GM23248 (cell line): ENCODE measurements at regions not wholly inside any gene's neighbourhood (a gene's known extent, or its start where the extent isn't known, plus 50 kb on each side); places are given as distances from the start of the nearest gene placed in this dataset.

ENCODE experiments used
- EZH2 ChIP-seq: fragments of 200-600 bp; sonication (generic); IDR thresholded peaks from 2 replicates; pipeline ENCODE4 v1.6.1; 2018; ENCODE audit warnings: antibody characterized with exemption, mild to moderate bottlenecking; ENCODE audit not compliant: insufficient read depth, poor library complexity, severe bottlenecking
- EZH2phosphoT487 ChIP-seq: fragments of 200-600 bp; sonication (generic); IDR thresholded peaks from 2 replicates; pipeline ENCODE4 v1.6.1; 2018; ENCODE audit warnings: antibody characterized with exemption, moderate library complexity, mild to moderate bottlenecking, low read depth; ENCODE audit not compliant: insufficient read depth

GRCh38 chr5:4980201-4980600, 159.9 kb upstream of the ADAMTS16 start:
- TF ChIP-seq EZH2 (no peak), EZH2phosphoT487 (no peak)
